OCI-LY7 (cell line): ENCODE measurements at regions not wholly inside any gene's neighbourhood (a gene's known extent, or its start where the extent isn't known, plus 50 kb on each side); places are given as distances from the start of the nearest gene placed in this dataset.

Source experiments
- EZH2phosphoT487 ChIP-seq: fragments of 200-600 bp; sonication (generic); IDR thresholded peaks from 2 replicates; pipeline ENCODE4 v1.6.1; 2018; ENCODE audit warnings: low read depth, borderline replicate concordance, mild to moderate bottlenecking, mixed run types, antibody characterized with exemption, low read length, moderate library complexity, mixed read lengths
- TF ChIP-seq, protein P1 (sequence below): fragments of 200-600 bp; sonication (generic); conservative IDR thresholded peaks from 2 replicates; pipeline ENCODE4 v1.5.1; 2014; ENCODE audit warnings: mild to moderate bottlenecking, antibody characterized with exemption, low read length, moderate library complexity, mixed read lengths

DNA sequence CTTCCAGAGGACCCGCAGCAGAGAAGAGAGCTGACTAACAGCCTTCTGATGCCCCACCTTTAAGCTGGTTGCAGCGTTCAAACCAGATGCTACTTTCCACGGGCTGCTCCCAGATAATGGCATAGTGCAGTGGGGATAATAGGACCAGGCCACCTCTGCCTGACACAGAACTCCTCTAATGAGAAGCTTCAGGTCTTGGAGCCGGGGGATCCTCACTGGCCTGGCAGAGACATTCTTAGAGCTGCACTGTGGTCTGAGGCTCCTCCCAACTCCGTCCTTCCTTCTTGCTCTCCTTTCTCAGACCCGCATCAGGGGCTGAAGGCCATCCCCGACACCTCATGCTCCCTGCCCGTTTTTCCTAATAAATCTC lies 206.6 kb upstream of the MARCKS start:
- TF ChIP-seq, protein P1, sequence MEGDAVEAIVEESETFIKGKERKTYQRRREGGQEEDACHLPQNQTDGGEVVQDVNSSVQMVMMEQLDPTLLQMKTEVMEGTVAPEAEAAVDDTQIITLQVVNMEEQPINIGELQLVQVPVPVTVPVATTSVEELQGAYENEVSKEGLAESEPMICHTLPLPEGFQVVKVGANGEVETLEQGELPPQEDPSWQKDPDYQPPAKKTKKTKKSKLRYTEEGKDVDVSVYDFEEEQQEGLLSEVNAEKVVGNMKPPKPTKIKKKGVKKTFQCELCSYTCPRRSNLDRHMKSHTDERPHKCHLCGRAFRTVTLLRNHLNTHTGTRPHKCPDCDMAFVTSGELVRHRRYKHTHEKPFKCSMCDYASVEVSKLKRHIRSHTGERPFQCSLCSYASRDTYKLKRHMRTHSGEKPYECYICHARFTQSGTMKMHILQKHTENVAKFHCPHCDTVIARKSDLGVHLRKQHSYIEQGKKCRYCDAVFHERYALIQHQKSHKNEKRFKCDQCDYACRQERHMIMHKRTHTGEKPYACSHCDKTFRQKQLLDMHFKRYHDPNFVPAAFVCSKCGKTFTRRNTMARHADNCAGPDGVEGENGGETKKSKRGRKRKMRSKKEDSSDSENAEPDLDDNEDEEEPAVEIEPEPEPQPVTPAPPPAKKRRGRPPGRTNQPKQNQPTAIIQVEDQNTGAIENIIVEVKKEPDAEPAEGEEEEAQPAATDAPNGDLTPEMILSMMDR: no peak
- TF ChIP-seq EZH2phosphoT487: no peak
